Mononuclear cell (primary cell): ENCODE measurements at regions not wholly inside any gene's neighbourhood (a gene's known extent, or its start where the extent isn't known, plus 50 kb on each side); places are given as distances from the start of the nearest gene placed in this dataset.

ENCODE experiments used
- H3K27me3 ChIP-seq: 2 replicates; pipeline ENCODE4 v1.6.0; 2011; ENCODE audit warnings: low read length, control low read depth; ENCODE audit not compliant: insufficient read depth
- H3K4me1 ChIP-seq: 2 replicates; pipeline ENCODE4 v1.5.1; 2011; ENCODE audit warnings: mild to moderate bottlenecking, low read length, control low read depth; ENCODE audit not compliant: insufficient read depth
- H3K4me3 ChIP-seq: 2 replicates; pipeline ENCODE4 v1.5.1; 2011; ENCODE audit warnings: mild to moderate bottlenecking, low read length, moderate library complexity
- H3K9me3 ChIP-seq: 2 replicates; pipeline ENCODE4 v1.5.1; 2011; ENCODE audit warnings: low read depth, mild to moderate bottlenecking, control low read depth, low read length

DNA sequence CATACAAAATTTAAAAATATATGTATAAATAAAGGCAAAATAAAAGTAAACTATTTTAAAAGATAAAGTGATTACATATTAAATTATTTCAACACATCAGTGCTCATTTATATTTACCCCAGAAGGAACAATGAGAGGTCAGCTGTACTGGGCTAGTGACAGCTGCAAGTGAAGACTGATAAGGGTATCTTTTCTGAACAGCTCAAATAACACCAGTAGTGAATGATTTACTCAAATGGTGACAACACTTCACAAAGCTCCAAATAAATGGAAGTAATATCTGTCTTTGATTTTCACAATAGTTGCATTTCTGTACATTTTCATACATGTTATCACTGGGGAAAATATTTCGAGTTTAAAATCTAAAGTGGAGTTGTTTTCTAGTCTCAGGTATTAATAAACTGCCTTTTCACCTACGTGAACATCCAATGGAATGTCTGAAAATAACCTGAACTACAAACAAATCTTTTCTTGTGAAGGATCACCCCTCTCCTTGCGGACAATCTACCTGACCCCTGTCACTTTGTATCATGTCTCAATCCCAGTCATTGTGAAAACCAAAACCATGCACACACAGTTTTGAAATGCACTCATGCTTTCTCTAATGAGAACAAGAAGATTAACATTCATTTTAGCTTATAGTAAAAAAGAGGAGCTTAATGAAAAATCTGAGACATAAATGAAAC lies 1928.8 kb upstream of the CELF4 start:
- Histone ChIP-seq H3K4me3 (no peak overlapping the region), H3K4me1 (no peaks in the 10 kb centered on the region), H3K27me3 (no peaks in the 10 kb centered on the region), H3K9me3 (no peaks in the 10 kb centered on the region)

DNA sequence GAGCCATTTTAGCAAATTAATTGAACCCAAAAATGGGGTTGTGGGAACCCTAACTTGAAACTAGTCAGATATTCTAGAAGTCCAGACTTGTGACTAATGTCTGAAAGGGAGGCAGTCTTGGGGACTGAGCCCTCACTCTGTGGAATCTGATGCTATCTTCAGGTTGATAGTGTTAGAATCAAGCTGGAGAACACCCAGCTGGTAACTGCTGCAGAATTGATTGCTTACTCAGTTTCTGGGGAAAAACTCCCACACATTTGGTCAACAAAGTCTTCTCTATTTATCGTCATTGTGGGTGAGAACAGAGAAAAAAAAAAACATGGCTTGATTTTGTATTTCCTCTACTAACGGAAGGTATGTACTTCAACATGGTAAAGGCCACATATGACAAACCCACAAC lies 1925.8 kb upstream of the CELF4 start:
- H3K4me3 ChIP-seq: no peak overlapping the region
- H3K27me3 ChIP-seq: no peaks in the 10 kb centered on the region
- H3K4me1 ChIP-seq: no peaks in the 10 kb centered on the region
- no peaks in the 10 kb centered on the region for H3K9me3 ChIP-seq

DNA sequence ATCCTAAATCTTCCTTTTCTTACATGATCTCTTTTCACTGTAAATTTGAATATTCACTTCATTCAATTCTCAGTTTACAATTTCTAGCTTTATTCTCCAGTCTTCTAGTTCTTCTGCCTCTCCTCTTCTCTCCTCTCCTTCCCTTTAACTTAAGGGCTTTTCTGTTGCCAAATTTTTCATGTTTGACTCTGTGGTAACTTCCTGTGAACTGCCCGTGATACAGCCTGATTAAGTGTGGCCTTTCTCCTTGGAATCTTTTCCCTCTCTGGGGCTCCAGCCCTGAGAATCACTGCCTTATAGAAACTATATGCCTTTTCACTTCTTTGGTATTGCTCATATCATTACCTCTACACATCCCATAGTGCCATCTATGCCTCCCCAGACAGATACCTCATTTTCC lies 1923.8 kb upstream of the CELF4 start:
- Histone ChIP-seq H3K4me1 (no peaks in the 10 kb centered on the region), H3K4me3 (no peak overlapping the region), H3K27me3 (no peaks in the 10 kb centered on the region), H3K9me3 (no peaks in the 10 kb centered on the region)

DNA sequence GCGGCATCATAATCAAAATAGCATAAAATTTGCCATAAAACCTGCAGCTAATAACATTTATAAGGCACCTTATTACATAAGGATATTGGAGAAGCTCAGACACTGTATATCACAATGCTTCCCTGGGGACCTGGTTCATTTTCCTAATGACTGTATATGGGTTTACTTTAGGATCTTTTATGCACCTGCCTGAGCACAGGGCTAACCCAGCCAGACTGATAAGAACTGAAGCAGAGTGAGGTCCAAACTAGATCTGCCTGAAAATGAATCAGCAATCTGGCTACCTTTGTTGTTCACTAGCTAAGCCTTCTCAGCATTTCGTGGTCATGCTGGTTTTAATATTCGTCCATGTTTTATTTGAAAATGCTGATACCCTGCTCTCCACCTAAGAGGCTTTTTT lies 1922.3 kb upstream of the CELF4 start:
- no peaks in the 10 kb centered on the region for H3K9me3 ChIP-seq
- H3K4me3 ChIP-seq: no peak overlapping the region
- no peaks in the 10 kb centered on the region for H3K27me3 ChIP-seq
- no peaks in the 10 kb centered on the region for H3K4me1 ChIP-seq

DNA sequence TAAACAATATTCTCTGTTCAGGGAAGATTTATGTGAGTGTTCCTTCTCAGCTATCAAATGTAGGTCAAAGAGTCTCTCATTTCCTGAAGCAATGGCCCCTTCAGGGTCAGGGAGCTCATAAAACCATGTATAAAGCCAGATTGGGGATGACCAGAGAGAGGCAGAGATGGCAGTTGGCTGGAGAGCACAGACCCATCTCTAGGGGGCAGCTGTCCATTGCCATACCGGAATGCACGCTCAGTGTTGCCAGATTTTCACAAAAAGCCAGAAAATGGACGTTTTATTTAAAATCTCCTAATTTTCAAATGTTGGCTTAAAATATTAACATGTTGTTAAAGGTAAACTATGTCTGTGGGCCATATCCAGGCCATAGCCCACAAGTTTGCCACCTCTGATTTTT lies 1920.7 kb upstream of the CELF4 start:
- H3K27me3 ChIP-seq: no peaks in the 10 kb centered on the region
- no peaks in the 10 kb centered on the region for H3K9me3 ChIP-seq
- H3K4me3 ChIP-seq: no peak overlapping the region
- no peaks in the 10 kb centered on the region for H3K4me1 ChIP-seq

DNA sequence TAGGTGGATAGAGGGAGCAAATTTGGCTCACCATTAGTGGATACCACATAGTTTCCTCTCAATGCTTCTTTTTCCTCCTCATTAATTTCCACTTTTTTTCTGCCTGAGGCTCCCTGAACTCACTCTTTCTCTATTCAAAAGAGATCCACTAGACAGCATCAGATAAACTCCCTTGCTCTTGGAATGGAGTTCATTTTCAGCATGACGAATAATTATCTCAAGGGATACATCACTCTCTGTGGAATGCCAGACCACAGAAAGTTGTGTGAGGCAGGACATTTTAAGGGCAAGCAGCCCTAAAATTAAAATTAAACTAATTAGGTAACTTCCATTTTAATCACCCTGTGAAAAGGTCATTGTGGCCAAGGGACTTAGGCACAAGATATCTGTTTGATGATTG lies 1920.1 kb upstream of the CELF4 start:
- no peaks in the 10 kb centered on the region for H3K9me3 ChIP-seq
- no peaks in the 10 kb centered on the region for H3K27me3 ChIP-seq
- no peak overlapping the region for H3K4me3 ChIP-seq
- H3K4me1 ChIP-seq: no peaks in the 10 kb centered on the region

DNA sequence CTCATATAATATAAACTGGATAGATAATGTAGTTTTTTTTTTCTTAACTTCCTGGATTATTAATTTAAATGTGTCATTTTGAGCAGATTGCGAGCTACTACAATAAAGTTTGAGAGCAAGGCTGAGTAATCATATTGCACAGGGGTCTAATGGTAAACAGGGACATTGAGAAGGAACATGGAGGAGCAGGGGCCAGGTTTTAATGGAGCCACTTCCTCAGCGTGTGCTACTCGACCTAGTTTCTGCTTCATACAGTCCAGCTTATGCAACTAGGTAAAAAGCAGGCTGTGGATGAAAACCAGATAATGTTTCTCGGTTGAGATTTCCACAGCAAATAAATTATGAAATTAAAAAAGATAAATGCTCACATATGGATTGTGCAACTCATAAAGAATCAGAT lies 1915.7 kb upstream of the CELF4 start:
- H3K4me3 ChIP-seq: no peak overlapping the region
- no peaks in the 10 kb centered on the region for H3K4me1 ChIP-seq
- H3K27me3 ChIP-seq: no peaks in the 10 kb centered on the region
- H3K9me3 ChIP-seq: no peaks in the 10 kb centered on the region

DNA sequence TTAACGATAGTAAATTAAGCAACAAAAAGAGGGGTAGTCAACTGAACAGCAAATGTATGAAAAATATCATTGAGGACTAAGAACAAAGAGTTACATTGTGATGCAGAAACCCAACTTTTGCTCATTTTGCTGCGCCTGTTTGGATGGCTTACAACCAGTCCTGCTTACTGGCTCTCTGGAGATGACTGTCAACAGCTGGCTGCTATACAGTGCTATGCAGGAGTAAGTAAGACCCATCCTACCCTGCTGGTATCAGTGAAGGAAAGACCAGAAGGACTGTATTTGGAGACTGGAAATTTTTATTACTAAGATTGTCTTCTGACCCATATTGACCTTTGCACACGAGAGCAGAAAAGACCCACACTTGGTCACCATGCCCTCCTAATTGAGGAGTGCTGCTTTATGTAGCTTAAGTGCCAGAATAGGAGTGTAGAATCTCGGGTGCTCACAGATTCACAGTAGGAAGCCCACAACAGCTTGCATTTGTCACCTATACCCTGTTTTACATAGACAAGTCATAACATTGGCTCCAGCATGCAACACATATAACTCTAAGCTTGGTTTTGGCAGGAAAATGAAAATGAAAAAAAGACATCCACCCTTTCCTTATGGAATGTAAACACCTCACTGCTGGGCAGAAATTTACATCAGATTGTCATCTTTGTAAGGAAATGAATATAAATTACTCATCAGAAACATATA lies 1915.0 kb upstream of the CELF4 start:
- Histone ChIP-seq H3K9me3 (no peaks in the 10 kb centered on the region), H3K4me1 (no peaks in the 10 kb centered on the region), H3K4me3 (no peak overlapping the region), H3K27me3 (no peaks in the 10 kb centered on the region)

DNA sequence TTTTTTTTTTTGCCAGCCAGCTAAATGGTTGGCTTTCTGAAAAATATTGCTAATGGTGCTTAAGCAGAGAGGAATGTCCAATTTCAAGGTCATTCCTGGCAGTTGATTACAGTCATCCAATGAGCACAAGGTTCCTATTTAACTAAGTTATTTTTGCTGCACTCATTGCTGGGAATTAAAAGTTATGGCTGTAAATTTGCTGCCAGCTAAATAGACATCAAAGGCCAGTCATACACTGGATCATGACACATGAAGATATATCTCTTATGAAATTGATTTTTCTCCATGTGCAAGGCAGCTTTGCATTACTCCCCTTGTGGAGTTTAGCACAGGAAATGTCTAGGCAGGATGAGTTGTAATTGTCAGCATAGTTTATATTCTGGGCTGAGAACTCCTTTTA lies 1898.4 kb upstream of the CELF4 start:
- no peaks in the 10 kb centered on the region for H3K9me3 ChIP-seq
- H3K4me1 ChIP-seq: no peaks in the 10 kb centered on the region
- no peak overlapping the region for H3K4me3 ChIP-seq

DNA sequence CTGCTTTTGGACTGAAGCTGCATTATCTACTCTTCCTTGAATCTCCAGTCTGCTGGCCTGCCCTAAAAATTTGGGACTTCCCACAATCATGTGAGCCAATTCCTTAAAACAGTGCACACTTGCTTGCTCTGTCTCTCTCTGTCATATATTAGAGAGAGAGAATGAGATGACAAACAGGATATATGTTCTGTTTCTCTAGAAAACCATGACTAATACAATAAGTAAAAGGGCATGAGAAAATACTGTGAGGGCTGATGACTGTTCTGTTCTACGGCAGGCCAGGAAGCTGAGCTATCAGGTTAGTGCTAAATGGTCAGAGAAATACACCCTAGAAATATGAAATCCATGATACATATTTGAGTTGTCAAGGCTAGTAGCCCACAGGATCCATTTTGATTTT lies 1896.8 kb upstream of the CELF4 start:
- H3K4me3 ChIP-seq: no peak overlapping the region
- no peaks in the 10 kb centered on the region for H3K9me3 ChIP-seq
- H3K4me1 ChIP-seq: no peaks in the 10 kb centered on the region
- no peaks in the 10 kb centered on the region for H3K27me3 ChIP-seq

More for the DNA sequence above, 1898.4 kb upstream of the CELF4 start:
- no peaks in the 10 kb centered on the region for H3K27me3 ChIP-seq

DNA sequence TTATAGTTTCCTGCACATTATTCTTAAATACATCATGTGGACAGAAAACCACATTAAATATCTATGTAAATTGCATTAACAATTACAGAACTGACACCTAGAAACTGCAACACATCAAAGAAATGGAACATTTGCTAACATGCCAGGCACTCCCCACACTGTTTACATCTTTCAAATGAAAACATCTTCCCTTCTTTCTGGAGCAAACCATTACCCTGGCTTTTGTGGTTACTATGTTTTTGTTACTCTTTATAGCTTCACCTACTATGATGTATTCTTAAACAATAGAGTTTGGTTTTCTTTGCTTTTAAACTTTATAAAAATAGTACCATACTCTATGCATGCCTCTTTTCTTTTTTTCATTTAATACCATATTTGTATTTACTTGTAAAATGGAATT lies 1894.5 kb upstream of the CELF4 start:
- Histone ChIP-seq H3K27me3 (no peaks in the 10 kb centered on the region), H3K9me3 (no peaks in the 10 kb centered on the region), H3K4me1 (no peaks in the 10 kb centered on the region), H3K4me3 (no peak overlapping the region)

DNA sequence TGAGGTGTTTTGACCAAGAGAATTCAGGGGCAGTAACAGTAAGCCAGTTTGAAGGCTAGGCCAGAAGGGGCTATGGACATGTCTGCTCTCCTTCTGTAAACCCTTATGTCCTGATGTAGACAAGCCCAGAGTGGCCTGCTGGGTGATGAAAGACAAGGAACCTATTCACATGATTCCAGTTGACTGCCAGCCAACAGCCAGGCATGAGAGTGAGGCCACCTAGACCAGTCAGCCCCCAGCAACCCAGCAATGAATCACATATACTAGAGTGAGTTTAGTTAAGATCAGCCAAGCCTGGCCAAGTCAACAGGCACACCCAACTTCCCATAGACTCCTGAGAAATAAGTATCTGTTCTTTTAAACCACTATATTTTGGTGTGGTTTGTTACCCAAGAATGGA lies 1889.7 kb upstream of the CELF4 start:
- H3K4me3 ChIP-seq: no peak overlapping the region
- H3K4me1 ChIP-seq: no peaks in the 10 kb centered on the region
- H3K9me3 ChIP-seq: no peaks in the 10 kb centered on the region
- H3K27me3 ChIP-seq: no peaks in the 10 kb centered on the region

DNA sequence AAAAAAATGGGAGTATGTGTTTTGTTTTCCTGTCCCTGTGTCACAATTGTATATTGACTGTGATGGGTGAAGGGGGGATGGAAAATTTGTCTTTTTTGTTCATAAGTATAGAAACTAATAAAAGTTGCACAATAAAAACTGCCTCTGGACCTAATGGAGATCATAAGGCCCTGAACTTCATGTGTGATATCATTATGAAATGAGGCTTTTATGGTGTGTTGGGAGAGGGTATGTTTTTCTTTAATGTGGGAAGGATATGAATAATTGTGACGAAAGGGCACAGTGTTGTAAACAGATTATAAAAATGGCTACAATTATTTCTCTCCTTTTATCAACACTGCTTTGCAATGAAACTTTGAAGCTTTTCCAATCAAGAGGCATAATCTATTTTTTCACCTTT lies 1889.3 kb upstream of the CELF4 start:
- Histone ChIP-seq H3K4me1 (no peaks in the 10 kb centered on the region), H3K27me3 (no peaks in the 10 kb centered on the region), H3K9me3 (no peaks in the 10 kb centered on the region), H3K4me3 (no peak overlapping the region)

DNA sequence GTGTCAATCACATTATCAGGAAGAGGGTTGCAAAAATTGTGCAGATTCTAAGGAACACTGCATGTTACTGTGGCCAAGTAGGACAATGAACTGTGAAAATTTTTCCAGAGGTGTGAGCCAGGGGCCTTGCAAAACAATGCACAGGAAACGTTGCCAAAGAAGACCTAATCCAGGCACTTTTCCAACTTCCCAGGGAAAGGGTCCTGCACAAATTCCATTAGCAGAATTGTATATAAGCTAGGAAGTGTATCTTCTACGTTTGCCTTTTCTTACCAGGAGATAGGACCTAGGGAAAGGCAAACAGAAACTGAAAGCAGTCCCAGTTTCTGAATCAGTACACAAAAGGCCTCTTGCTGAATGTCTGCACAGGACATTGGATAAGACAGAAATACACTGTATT lies 1888.3 kb upstream of the CELF4 start:
- H3K4me3 ChIP-seq: no peak overlapping the region
- no peaks in the 10 kb centered on the region for H3K9me3 ChIP-seq
- H3K27me3 ChIP-seq: no peaks in the 10 kb centered on the region
- H3K4me1 ChIP-seq: no peaks in the 10 kb centered on the region

DNA sequence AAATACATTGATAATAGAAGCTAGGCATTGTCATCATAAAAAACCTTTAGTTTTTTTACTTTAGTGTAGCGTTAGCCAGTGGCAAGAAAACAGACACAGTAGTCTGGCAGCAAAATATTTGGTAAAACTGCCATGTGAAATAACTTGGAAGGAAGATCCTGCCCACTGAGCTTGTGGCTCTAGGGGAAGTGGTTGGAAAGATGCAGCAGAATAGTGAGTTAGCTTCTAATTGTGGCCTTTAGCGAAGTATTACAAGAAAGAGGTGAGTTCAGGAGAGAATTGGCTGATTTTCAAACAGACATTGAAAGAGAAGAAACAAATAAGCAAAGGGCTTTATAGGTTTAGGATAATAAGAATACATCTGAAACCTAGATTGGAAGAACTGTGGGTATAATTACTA lies 1887.8 kb upstream of the CELF4 start:
- Histone ChIP-seq H3K9me3 (no peaks in the 10 kb centered on the region), H3K27me3 (no peaks in the 10 kb centered on the region), H3K4me3 (no peak overlapping the region), H3K4me1 (no peaks in the 10 kb centered on the region)

DNA sequence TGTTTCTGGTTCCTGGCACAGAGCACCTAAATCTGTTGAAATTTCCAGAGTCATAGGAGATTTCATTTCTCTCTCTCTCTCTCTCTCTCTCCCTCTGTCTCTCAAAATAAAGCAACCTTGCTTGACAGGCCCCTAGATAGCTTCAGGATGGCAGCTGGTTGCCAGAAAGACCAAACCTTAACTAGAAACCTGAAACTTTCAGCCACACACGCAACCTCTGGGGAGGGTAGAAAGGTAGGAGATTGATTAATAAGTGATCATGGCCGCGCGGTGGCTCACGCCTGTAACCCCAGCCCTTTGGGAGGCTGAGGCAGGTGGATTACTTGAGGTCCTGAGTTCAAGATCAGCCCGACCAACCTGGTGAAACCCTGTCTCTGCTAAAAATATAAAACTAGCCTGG lies 1885.4 kb upstream of the CELF4 start:
- Histone ChIP-seq H3K4me1 (no peaks in the 10 kb centered on the region), H3K4me3 (no peak overlapping the region), H3K27me3 (no peaks in the 10 kb centered on the region), H3K9me3 (no peaks in the 10 kb centered on the region)
